ENCODE measurements at regions not wholly inside any gene's neighbourhood (a gene's known extent, or its start where the extent isn't known, plus 50 kb on each side); places are given as distances from the start of the nearest gene placed in this dataset.

DNA sequence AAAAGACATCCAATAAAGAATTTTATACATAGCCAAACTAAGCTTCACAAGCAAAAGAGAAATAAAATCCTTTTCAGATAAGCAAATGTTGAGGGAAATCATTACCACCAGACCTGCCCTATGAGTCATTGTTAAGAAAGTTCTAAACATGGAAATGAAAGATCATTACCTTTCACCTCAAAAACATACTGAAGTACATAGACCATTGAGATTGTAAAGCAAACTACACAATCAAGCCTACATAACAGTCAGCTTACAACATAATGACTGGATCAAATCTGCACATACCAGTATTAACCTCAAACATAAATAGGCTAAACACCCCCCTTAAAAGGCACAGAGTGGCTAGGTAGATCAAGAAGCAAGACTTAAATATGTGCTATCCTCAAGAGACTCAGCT is 501.0 kb upstream of the LUZP2 start:
- no peaks in the 10 kb centered on the region for H3K27me3 ChIP-seq
- no peaks in the 10 kb centered on the region for H3K4me1 ChIP-seq
- no peak overlapping the region for H3K4me3 ChIP-seq (ENCODE audit: low read depth, low read length)
- H3K9me3 ChIP-seq, result no peaks in the 10 kb centered on the region
- TF ChIP-seq, protein P1, sequence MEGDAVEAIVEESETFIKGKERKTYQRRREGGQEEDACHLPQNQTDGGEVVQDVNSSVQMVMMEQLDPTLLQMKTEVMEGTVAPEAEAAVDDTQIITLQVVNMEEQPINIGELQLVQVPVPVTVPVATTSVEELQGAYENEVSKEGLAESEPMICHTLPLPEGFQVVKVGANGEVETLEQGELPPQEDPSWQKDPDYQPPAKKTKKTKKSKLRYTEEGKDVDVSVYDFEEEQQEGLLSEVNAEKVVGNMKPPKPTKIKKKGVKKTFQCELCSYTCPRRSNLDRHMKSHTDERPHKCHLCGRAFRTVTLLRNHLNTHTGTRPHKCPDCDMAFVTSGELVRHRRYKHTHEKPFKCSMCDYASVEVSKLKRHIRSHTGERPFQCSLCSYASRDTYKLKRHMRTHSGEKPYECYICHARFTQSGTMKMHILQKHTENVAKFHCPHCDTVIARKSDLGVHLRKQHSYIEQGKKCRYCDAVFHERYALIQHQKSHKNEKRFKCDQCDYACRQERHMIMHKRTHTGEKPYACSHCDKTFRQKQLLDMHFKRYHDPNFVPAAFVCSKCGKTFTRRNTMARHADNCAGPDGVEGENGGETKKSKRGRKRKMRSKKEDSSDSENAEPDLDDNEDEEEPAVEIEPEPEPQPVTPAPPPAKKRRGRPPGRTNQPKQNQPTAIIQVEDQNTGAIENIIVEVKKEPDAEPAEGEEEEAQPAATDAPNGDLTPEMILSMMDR (IDR thresholded peaks at IDR 0.05; ENCODE audit: low read depth, low read length), result no peak
- no peaks in the 10 kb centered on the region for H3K36me3 ChIP-seq
- no peak for DNase-seq

GRCh38 chr11:23997356-23997755 is 499.5 kb upstream of the LUZP2 start:
- Histone ChIP-seq H3K9me3 (no peaks in the 10 kb centered on the region), H3K27me3 (no peaks in the 10 kb centered on the region), H3K4me3 (ENCODE audit: low read depth, low read length) (no peak overlapping the region), H3K4me1 (no peaks in the 10 kb centered on the region), H3K36me3 (no peaks in the 10 kb centered on the region)
- TF ChIP-seq, protein P1 (IDR thresholded peaks at IDR 0.05; ENCODE audit: low read depth, low read length), result no peak
- no peak for DNase-seq

GRCh38 chr11:24005202-24005876 is 491.5 kb upstream of the LUZP2 start:
- H3K4me1 ChIP-seq, result no peaks in the 10 kb centered on the region
- TF ChIP-seq, protein P1 (IDR thresholded peaks at IDR 0.05; ENCODE audit: low read depth, low read length), result no peak
- no peak for DNase-seq

GRCh38 chr11:24043842-24044241 is 453.0 kb upstream of the LUZP2 start:
- TF ChIP-seq, protein P1 (IDR thresholded peaks at IDR 0.05; ENCODE audit: low read depth, low read length), result no peak
- DNase-seq, result no peak
- H3K27me3 ChIP-seq, result no peaks in the 10 kb centered on the region
- no peaks in the 10 kb centered on the region for H3K36me3 ChIP-seq
- H3K4me1 ChIP-seq, result no peaks in the 10 kb centered on the region
- no peak overlapping the region for H3K4me3 ChIP-seq (ENCODE audit: low read depth, low read length)
- no peaks in the 10 kb centered on the region for H3K9me3 ChIP-seq

More at GRCh38 chr11:24005202-24005876, 491.5 kb upstream of the LUZP2 start:
- H3K9me3 ChIP-seq, result no peaks in the 10 kb centered on the region
- H3K27me3 ChIP-seq, result no peaks in the 10 kb centered on the region
- H3K36me3 ChIP-seq, result no peaks in the 10 kb centered on the region
- no peak overlapping the region for H3K4me3 ChIP-seq (ENCODE audit: low read depth, low read length)

DNA sequence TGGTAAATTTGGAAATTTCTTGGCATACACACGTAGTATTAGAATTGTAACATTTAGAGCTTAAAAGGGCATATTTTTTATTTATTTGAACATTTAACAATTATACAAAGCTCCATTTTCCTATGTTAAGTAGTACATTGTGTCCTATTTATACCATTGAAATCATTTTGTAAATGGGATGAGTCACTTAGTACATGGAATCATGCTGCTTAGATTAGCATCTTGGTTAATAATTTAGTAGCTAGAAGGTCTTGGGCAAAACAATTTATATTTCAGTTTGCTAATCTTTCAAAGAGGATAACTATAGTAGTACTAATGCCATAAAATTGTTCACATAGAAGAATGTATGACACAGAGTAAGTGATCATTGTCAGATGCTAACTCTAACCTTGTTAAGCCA is 450.1 kb upstream of the LUZP2 start:
- DNase-seq, result no peak
- no peaks in the 10 kb centered on the region for H3K4me1 ChIP-seq
- TF ChIP-seq, protein P1 (IDR thresholded peaks at IDR 0.05; ENCODE audit: low read depth, low read length), result no peak
- H3K36me3 ChIP-seq, result no peaks in the 10 kb centered on the region
- H3K9me3 ChIP-seq, result no peaks in the 10 kb centered on the region
- no peaks in the 10 kb centered on the region for H3K27me3 ChIP-seq
- no peak overlapping the region for H3K4me3 ChIP-seq (ENCODE audit: low read depth, low read length)

DNA sequence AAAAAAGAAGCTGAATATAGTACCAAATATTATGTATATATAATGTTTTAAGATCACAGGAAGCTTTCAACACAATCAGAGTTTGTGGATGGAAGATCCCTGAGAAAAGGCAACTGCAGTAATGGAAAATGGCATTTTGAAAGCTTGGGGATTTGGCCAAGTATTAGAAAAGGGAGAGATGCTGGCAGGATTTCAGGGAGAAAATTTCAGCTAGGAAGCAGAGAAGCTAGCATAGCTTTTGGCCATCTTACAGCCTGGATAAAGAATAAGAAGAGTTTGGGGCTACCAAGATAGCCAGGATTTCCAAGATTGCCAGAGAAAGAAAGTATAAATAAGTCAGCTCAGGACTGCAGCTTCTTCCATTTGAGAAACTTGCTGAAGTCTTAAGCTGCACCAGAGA is 440.8 kb upstream of the LUZP2 start:
- Histone ChIP-seq H3K36me3 (no peaks in the 10 kb centered on the region), H3K4me1 (no peaks in the 10 kb centered on the region), H3K9me3 (no peaks in the 10 kb centered on the region), H3K4me3 (ENCODE audit: low read depth, low read length) (no peak overlapping the region), H3K27me3 (no peaks in the 10 kb centered on the region)
- TF ChIP-seq, protein P1 (IDR thresholded peaks at IDR 0.05; ENCODE audit: low read depth, low read length), result no peak
- DNase-seq, result no peak
